GM18519 (cell line): ENCODE measurements at regions not wholly inside any gene's neighbourhood (a gene's known extent, or its start where the extent isn't known, plus 50 kb on each side); places are given as distances from the start of the nearest gene placed in this dataset.

Experiments
- ATAC-seq: cut with Tn5 transposase; IDR thresholded peaks from one replicate; pipeline ENCODE4 v1.9.1; 2021; ENCODE audit warnings: mild to moderate bottlenecking, moderate library complexity; ENCODE audit not compliant: unreplicated experiment, low FRiP score

- ATAC-seq: no peak
These were observed 215.4 kb upstream of the OSR1 start for GRCh38 chr2:19573784-19574183.

DNA sequence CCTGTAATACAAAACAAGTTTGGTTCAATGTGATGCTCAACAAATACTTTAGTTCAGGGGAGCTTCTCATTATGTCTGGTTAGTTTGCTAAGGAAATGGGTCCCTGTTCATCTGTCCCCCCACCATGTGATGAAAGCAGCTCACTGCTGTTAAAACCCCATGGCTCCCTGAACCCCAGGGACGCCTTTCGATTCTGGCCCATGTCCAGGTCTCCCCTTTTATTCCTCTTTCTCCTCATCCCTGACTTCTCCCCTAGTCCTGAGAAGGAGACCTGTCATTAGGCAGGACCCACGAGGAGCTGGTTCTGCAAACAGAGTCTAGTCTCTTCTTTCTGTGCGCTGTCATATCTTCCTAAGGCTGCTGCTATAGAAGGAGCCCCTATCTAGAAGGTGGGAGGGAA is 213.3 kb upstream of the OSR1 start:
- no peak for ATAC-seq

DNA sequence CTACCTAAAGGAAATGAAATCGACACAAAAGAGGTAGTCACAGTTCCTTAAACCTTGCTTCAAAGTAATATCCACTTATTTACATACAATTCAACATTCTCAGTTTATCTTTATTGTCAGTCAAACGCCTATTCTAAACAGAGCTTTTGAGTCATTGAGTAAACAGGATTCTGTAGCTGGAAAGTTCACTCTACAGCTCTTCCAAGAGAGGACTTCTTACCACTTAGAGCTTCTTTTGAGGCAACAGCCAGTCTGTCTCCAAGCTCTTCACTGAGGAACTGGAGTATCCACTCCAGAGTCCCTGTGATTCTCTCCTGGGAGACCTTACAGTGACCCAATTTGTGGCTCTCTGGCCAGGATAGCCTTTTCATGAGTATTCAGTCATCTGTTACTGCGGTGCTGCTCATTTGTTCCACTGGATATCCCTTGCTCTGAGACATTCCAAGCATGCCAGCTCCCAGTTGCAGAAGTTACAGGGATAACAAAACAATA is 210.9 kb upstream of the OSR1 start:
- no peak for ATAC-seq

GRCh38 chr2:19568809-19569208 is 210.4 kb upstream of the OSR1 start:
- no peak for ATAC-seq

GRCh38 chr2:19560785-19561184 is 202.4 kb upstream of the OSR1 start:
- ATAC-seq: no peak

GRCh38 chr2:19559596-19560240 is 201.3 kb upstream of the OSR1 start:
- no peak for ATAC-seq

GRCh38 chr2:19556648-19557047 is 198.2 kb upstream of the OSR1 start:
- ATAC-seq: no peak

DNA sequence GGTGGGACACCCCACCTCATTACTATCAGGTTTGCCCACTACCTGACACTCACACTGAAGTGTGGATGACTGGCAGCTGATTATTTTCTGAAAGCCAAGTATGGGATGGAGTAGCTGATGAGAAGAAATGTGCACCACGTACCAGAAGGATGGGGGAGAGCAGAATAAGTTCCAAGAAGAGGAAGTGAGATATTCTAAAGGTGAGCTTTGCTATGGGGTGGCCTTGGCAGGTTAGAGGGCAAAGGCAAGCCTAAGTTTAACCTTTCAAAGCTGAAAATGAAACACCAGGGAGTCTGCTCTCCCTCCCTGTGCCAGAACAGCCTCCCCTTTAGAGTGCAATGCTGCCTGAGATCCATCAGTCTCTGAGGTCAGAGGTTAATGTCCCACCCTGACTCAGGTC is 196.1 kb upstream of the OSR1 start:
- no peak for ATAC-seq

DNA sequence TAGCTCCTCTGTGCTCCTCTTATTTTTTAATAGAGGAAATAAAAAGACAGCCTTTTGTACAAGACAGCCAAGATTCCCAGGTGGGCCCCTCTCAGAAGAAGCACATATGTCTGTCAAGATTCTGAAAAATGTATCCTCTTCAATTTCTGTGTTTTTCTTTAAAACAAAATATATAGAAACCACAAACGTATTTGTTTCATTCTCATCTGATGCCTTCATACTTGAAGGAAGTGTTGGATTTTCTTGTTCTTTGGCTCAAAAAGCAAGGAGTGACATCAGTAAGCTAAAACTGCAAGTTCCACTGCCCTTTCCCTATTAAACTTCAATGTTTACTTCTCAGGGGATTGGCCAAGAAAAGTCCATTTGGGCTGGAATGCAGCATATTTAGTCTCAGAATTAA is 193.8 kb upstream of the OSR1 start:
- ATAC-seq: no peak

GRCh38 chr2:19550750-19551149 is 192.3 kb upstream of the OSR1 start:
- no peak for ATAC-seq

- no peak for ATAC-seq
These were observed 191.4 kb upstream of the OSR1 start for GRCh38 chr2:19549821-19550220.

DNA sequence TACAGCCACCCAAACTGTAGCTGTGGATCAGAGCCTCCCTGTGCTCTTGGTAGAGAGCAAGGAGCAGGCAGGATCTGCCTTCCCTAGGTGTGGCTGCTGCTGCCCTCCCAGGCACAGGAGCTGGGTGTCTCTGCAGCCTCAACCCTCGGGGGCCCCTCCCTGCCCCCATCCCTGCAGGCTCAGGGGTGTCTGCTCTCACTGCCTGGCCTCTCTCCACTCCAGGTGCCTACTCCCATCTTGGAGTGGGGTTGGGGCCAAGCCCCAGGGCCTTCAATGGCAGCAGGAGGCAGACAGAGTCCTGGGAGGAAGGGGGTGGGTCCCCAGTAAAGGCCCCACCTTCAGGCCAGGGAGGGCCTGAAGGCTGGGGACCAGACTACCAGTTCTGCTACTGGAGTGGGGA is 189.7 kb upstream of the OSR1 start:
- no peak for ATAC-seq

DNA sequence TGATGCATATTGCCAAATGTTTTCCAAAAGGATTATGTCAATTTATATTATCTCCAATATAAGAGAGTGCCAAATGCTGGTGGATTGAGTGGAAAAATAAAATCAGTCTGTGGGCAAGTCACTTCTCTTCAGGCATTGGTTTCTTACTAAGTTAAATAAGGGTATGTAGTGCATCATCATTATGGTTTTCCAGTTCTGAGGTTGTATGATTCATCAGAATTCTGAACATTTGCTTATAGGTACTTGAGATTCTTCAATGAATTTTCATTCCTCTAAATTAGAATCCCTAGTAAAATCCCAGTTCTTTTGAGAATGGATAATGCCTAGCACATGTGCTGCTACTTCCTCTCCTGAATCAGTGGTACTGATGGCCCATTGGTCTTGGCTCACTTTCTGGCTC is 188.9 kb upstream of the OSR1 start:
- no peak for ATAC-seq

- no peak for ATAC-seq
These were observed 187.1 kb upstream of the OSR1 start for GRCh38 chr2:19545507-19545906.

DNA sequence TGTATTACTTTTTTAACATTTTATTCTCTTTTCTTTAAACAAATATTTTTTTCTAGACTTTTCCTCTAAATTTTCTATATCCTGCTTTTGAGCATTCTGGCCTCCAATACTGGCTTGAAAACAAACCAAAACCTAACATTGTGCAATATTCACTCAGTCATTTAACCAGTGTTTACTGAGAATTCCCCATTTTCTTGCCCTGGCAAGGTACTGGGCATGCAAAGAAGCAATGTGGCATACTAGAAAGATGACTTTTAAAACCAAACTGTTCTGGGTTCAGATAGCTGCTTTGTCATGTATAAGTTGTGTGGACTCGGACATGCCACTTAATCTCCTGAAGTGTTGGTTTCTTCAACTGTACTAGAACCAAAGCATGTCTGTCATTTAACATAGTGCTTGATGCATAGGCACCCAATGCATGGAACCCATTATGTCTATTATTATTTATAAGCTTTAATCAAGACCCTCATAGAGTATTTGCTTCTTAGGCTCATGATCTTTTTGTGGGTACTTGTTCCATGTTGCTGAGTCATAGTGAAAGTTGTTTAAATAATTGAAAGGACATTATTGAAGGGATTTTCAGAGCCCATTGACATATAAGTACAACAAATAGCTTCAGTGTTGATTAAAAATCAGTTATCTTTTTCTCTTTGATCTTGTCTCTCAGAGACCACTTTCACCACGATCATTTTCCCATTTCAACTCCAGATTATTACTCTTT is 185.4 kb upstream of the OSR1 start:
- ATAC-seq: no peak

GRCh38 chr2:19542796-19543662 is 184.6 kb upstream of the OSR1 start:
- no peak for ATAC-seq

- no peak for ATAC-seq
These were observed 183.5 kb upstream of the OSR1 start for GRCh38 chr2:19541884-19542283.

DNA sequence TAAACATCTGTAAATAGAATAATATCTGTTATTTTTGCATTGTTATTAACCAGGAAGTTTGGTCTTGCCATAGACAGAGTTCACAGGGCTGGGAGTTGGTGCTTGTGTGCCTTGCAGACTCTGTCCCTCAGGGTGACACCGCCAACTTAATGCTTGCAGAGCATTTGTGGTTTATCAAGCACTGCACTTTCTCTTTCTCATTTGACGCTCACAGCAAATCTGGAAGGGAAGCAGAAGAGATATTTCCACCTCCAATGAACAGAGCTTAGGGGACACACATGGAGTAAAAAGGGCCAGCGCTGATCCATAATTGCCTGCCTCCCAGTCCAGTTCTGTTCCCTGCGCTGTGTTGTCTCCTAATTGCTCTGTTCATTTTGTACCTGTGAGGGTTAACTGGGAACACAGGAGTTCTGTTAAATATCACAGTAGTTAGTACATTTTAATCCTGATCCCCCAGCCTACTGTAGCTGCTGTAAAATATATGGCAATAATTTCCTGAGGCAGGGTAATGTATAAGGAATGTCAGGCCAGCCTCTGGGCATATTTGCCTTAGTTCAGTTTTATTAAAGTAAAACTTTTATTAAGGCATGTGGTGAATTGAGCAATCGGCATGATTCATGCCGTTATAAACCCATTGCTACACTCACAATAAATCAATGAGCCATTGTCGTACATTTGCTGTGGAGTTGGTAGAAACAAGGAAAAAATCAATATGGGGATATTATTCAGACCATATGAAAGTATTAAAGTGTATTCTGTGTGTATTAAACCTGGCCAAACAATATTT is 182.5 kb upstream of the OSR1 start:
- no peak for ATAC-seq

DNA sequence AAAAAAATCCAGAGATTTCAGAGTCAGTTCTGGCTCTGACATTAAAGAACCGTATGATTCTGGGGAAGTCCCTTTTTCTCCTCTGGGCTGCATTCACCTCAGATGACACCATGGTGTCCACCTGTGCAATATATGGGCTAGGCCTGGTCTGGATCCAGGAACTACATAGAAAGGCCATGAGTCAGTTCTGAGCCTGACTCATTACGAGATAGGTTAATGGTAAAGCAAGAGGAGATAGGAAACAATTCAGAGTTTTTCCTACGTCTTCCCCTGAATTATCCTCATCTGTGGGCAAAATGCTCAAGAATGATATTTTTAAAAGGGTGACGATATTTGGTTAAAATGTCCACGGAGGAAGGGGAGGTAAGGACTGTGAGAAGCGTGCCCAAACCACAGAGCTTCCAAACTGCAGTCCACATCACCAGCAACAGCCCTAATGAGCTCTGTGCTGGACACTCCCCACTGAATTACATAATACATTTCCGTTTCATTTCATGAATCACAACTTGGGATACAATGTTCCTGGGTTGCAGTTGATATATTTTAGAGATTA is 180.1 kb upstream of the OSR1 start:
- ATAC-seq: no peak

DNA sequence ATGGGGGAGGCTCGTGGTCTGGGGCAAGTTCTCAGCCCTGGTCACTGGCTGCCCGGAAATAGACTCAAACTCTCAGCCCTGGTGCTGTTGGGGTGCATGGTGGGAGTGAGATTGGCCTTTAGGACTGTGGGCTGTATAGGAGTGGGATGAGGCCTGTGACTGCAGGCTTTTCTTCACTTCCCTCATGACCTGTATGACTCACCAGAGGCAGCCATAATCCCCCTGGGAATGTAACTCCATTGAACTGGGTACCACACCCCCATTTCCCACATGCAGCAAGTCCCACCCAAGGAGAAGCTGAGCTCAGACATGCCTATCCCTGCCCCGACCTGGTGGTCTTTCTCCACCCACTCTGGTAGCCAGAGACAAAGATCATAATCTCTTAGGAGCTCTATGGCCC is 177.7 kb upstream of the OSR1 start:
- ATAC-seq: no peak
